Astrocyte (in vitro differentiated cells and primary cell): ENCODE measurements at regions not wholly inside any gene's neighbourhood (a gene's known extent, or its start where the extent isn't known, plus 50 kb on each side); places are given as distances from the start of the nearest gene placed in this dataset.

Experiments
- DNase-seq: peaks from one replicate; pipeline ENCODE4 v3.0.0-alpha.2; 2010; ENCODE audit warnings: low read depth
- FAIRE-seq: peaks from 2 replicates; lab custom pipeline; 2011; peaks lifted over from hg19 to GRCh38; lab: Jason Lieb, UNC
- H2AFZ ChIP-seq: 2 replicates; pipeline ENCODE4 v1.6.0; 2012; ENCODE audit warnings: low read depth, low read length, inconsistent platforms
- H3K27ac ChIP-seq: 2 replicates; pipeline ENCODE4 v1.5.1; 2011; ENCODE audit warnings: low read depth, low read length, inconsistent platforms
- H3K27me3 ChIP-seq: 2 replicates; pipeline ENCODE4 v1.6.0; 2011; ENCODE audit warnings: low read length, inconsistent platforms; ENCODE audit not compliant: insufficient read depth
- H3K36me3 ChIP-seq: 2 replicates; pipeline ENCODE4 v1.5.1; 2011; ENCODE audit warnings: low read length, inconsistent platforms; ENCODE audit not compliant: insufficient read depth
- H3K4me1 ChIP-seq: 2 replicates; pipeline ENCODE4 v1.5.1; 2011; ENCODE audit warnings: low read length, inconsistent platforms; ENCODE audit not compliant: insufficient read depth
- H3K4me2 ChIP-seq: 2 replicates; pipeline ENCODE4 v1.6.0; 2012; ENCODE audit warnings: low read length, inconsistent platforms
- H3K4me3 ChIP-seq: 2 replicates; pipeline ENCODE4 v1.5.1; 2011; ENCODE audit warnings: low read depth, mild to moderate bottlenecking, low read length, inconsistent platforms; ENCODE audit not compliant: insufficient read depth
- H3K79me2 ChIP-seq: 2 replicates; pipeline ENCODE4 v1.6.0; 2012; ENCODE audit warnings: mild to moderate bottlenecking, low read length, inconsistent platforms; ENCODE audit not compliant: insufficient read depth
- H3K9ac ChIP-seq: 2 replicates; pipeline ENCODE4 v1.6.0; 2012; ENCODE audit warnings: mild to moderate bottlenecking, low read length, inconsistent platforms
- H3K9me3 ChIP-seq: 2 replicates; pipeline ENCODE4 v1.5.1; 2012; ENCODE audit warnings: low read depth, mild to moderate bottlenecking, low read length, inconsistent platforms; ENCODE audit not compliant: insufficient read depth
- H4K20me1 ChIP-seq: 2 replicates; pipeline ENCODE4 v1.6.0; 2012; ENCODE audit warnings: low read length, inconsistent platforms; ENCODE audit not compliant: insufficient read depth
- H3K27ac Mint-ChIP-seq: one replicate; pipeline ENCODE4 v1.8.0; 2021; ENCODE audit warnings: mild to moderate bottlenecking, mixed read lengths; ENCODE audit not compliant: unreplicated experiment
- H3K27me3 Mint-ChIP-seq: one replicate; pipeline ENCODE4 v1.8.0; 2021; ENCODE audit warnings: low read depth, mixed read lengths; ENCODE audit not compliant: unreplicated experiment
- H3K36me3 Mint-ChIP-seq: one replicate; pipeline ENCODE4 v1.8.0; 2021; ENCODE audit warnings: low read depth, mixed read lengths; ENCODE audit not compliant: unreplicated experiment
- H3K4me1 Mint-ChIP-seq: one replicate; pipeline ENCODE4 v1.8.0; 2021; ENCODE audit warnings: low read depth, mixed read lengths; ENCODE audit not compliant: unreplicated experiment
- H3K4me3 Mint-ChIP-seq: one replicate; pipeline ENCODE4 v1.8.0; 2021; ENCODE audit warnings: mild to moderate bottlenecking, moderate library complexity, mixed read lengths; ENCODE audit not compliant: unreplicated experiment
- H3K9me3 Mint-ChIP-seq: one replicate; pipeline ENCODE4 v1.8.0; 2021; ENCODE audit warnings: mild to moderate bottlenecking, mixed read lengths; ENCODE audit not compliant: unreplicated experiment
- EZH2 ChIP-seq: IDR thresholded peaks from 2 replicates; pipeline ENCODE4 v1.6.1; 2012; ENCODE audit warnings: mild to moderate bottlenecking, low read length, inconsistent platforms; ENCODE audit not compliant: insufficient read depth
- TF ChIP-seq, protein P1 (sequence below): IDR thresholded peaks from 2 replicates; pipeline ENCODE4 v1.5.1; 2011; ENCODE audit warnings: low read depth, mild to moderate bottlenecking, inconsistent platforms, low read length, moderate library complexity; ENCODE audit not compliant: insufficient read depth

- Histone ChIP-seq H4K20me1 (no peaks in the 10 kb centered on the region), H3K9ac (no peak overlapping the region), H3K4me2 (no peak overlapping the region), H3K4me1 (no peaks in the 10 kb centered on the region), H3K4me3 (no peak overlapping the region), H3K27ac (no peak overlapping the region), H2AFZ (no peak overlapping the region), H3K36me3 (no peaks in the 10 kb centered on the region), H3K79me2 (no peaks in the 10 kb centered on the region), H3K9me3 (no peaks in the 10 kb centered on the region), H3K27me3 (peaks cover 6% of the 10 kb centered on the region)
- no peak for TF ChIP-seq EZH2
- TF ChIP-seq, protein P1, sequence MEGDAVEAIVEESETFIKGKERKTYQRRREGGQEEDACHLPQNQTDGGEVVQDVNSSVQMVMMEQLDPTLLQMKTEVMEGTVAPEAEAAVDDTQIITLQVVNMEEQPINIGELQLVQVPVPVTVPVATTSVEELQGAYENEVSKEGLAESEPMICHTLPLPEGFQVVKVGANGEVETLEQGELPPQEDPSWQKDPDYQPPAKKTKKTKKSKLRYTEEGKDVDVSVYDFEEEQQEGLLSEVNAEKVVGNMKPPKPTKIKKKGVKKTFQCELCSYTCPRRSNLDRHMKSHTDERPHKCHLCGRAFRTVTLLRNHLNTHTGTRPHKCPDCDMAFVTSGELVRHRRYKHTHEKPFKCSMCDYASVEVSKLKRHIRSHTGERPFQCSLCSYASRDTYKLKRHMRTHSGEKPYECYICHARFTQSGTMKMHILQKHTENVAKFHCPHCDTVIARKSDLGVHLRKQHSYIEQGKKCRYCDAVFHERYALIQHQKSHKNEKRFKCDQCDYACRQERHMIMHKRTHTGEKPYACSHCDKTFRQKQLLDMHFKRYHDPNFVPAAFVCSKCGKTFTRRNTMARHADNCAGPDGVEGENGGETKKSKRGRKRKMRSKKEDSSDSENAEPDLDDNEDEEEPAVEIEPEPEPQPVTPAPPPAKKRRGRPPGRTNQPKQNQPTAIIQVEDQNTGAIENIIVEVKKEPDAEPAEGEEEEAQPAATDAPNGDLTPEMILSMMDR: no peak
- Mint-ChIP-seq H3K4me3 (no peak overlapping the region), H3K4me1 (no peaks in the 10 kb centered on the region), H3K36me3 (no peaks in the 10 kb centered on the region), H3K27ac (no peak overlapping the region), H3K27me3 (peaks cover 55% of the 10 kb centered on the region), H3K9me3 (no peaks in the 10 kb centered on the region)
- FAIRE-seq (no peak), DNase-seq (no peak)
These were observed 305.6 kb upstream of the EXOC2 start for GRCh38 chr6:998551-998950.

GRCh38 chr6:996271-996852, 303.4 kb upstream of the EXOC2 start:
- Histone ChIP-seq H3K4me2 (no peak overlapping the region), H3K79me2 (no peaks in the 10 kb centered on the region), H3K27ac (no peak overlapping the region), H3K4me3 (no peak overlapping the region), H3K9ac (no peak overlapping the region), H3K36me3 (no peaks in the 10 kb centered on the region), H3K9me3 (no peaks in the 10 kb centered on the region), H3K4me1 (no peaks in the 10 kb centered on the region), H2AFZ (no peak overlapping the region), H4K20me1 (no peaks in the 10 kb centered on the region), H3K27me3 (peaks cover 3% of the 10 kb centered on the region)
- FAIRE-seq (no peak), DNase-seq (no peak)
- TF ChIP-seq, protein P1: no peak
- TF ChIP-seq EZH2: no peak
- H3K4me3 Mint-ChIP-seq: no peak overlapping the region
- H3K4me1 Mint-ChIP-seq: no peaks in the 10 kb centered on the region
- H3K27me3 Mint-ChIP-seq: peaks cover 47% of the 10 kb centered on the region
- H3K36me3 Mint-ChIP-seq: no peaks in the 10 kb centered on the region
- no peak overlapping the region for H3K27ac Mint-ChIP-seq
- H3K9me3 Mint-ChIP-seq: no peaks in the 10 kb centered on the region

DNA sequence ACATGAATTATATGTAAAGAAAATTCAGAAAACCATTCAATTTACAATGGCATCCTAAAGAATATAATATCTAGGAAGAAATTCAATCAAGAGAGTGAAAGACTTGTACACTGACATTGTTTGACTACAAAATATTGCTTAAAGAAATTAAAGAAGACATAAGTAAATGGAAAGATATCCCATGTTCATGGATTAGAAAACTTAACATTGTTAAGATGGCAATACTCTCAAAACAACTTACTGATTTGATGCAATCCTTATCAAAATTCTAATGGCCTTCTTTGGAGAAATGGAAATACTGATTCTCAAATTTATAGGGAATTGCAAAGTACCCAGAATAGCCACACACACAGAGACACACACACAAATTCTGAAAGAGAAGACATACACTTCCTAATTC, 298.3 kb upstream of the EXOC2 start:
- no peaks in the 10 kb centered on the region for H3K36me3 ChIP-seq
- H3K79me2 ChIP-seq: no peaks in the 10 kb centered on the region
- H2AFZ ChIP-seq: no peak overlapping the region
- peaks cover 40% of the 10 kb centered on the region for H3K27me3 Mint-ChIP-seq
- H3K4me2 ChIP-seq: no peak overlapping the region
- no peaks in the 10 kb centered on the region for H3K9me3 Mint-ChIP-seq
- no peak overlapping the region for H3K4me3 ChIP-seq
- H3K27me3 ChIP-seq: no peaks in the 10 kb centered on the region
- no peaks in the 10 kb centered on the region for H3K4me1 Mint-ChIP-seq
- DNase-seq: no peak
- no peak overlapping the region for H3K27ac Mint-ChIP-seq
- TF ChIP-seq, protein P1: no peak
- TF ChIP-seq EZH2: no peak
- FAIRE-seq: no peak
- H3K9me3 ChIP-seq: no peaks in the 10 kb centered on the region
- H3K27ac ChIP-seq: no peak overlapping the region
- H3K4me1 ChIP-seq: no peaks in the 10 kb centered on the region
- H3K36me3 Mint-ChIP-seq: no peaks in the 10 kb centered on the region
- H3K4me3 Mint-ChIP-seq: no peak overlapping the region
- H3K9ac ChIP-seq: no peak overlapping the region
- no peaks in the 10 kb centered on the region for H4K20me1 ChIP-seq
